Upper lobe of left lung (tissue), 6 donors: ENCODE measurements at regions not wholly inside any gene's neighbourhood (a gene's known extent, or its start where the extent isn't known, plus 50 kb on each side); places are given as distances from the start of the nearest gene placed in this dataset.
"Not testable (repeated sequence)": the region's sequence is repeated elsewhere in the genome, so short reads cannot be mapped to it uniquely, and the experiment has no call there.

Source experiments
- ATAC-seq, 2 donors: fragments of 200-7000 bp; cut with Tn5 transposase; one replicate each; pipeline ENCODE4 v1.9.1; 2022; ENCODE audit warnings: mild to moderate bottlenecking in 2 of 2, moderate library complexity in 2 of 2; ENCODE audit not compliant: low FRiP score in 2 of 2
- DNase-seq, 2 donors: peaks; one replicate each; pipeline ENCODE4 v3.0.0-alpha.2; 2019 to 2020
- H3K27ac ChIP-seq, 4 donors: fragments of 200-600 bp; sonication (generic); one replicate each; pipeline ENCODE4 v1.5.1; 2016 to 2019
- H3K27me3 ChIP-seq, 4 donors: fragments of 200-600 bp; sonication (generic); one replicate each; pipeline ENCODE4 v1.5.1; 2017 to 2019
- H3K36me3 ChIP-seq, 4 donors: fragments of 200-600 bp; sonication (generic); one replicate each; pipeline ENCODE4 v1.5.1; 2016 to 2019
- H3K4me1 ChIP-seq, 4 donors: fragments of 200-600 bp; sonication (generic); one replicate each; pipeline ENCODE4 v1.5.1; 2018 to 2019
- H3K4me3 ChIP-seq, 4 donors: fragments of 200-600 bp; sonication (generic); one replicate each; pipeline ENCODE4 v1.5.1; 2017 to 2019; ENCODE audit warnings: mild to moderate bottlenecking in 2 of 4, moderate library complexity in 1 of 4
- H3K9me3 ChIP-seq, 4 donors: fragments of 200-600 bp; sonication (generic); one replicate each; pipeline ENCODE4 v1.5.1; 2018 to 2019
- CTCF ChIP-seq, 6 experiments: fragments of 450-650 bp in 4 of 6; fragments of 200-600 bp in 2 of 6; sonication (generic) in 2 of 6; IDR thresholded peaks; one replicate each; pipeline ENCODE4 v1.5.1; 2016 to 2019; ENCODE audit warnings: antibody characterized with exemption in 6 of 6
- EP300 ChIP-seq, 4 donors: sonication (generic); formaldehyde crosslinking; IDR thresholded peaks; one replicate each; pipeline ENCODE4 v1.5.1; 2017; ENCODE audit warnings: antibody characterized with exemption in 4 of 4, control low read depth in 2 of 4
- POLR2A ChIP-seq, 4 donors: fragments of 450-650 bp; IDR thresholded peaks; one replicate each; pipeline ENCODE4 v1.5.1; 2016 to 2017; ENCODE audit warnings: antibody characterized with exemption in 4 of 4, mild to moderate bottlenecking in 2 of 4
- POLR2AphosphoS5 ChIP-seq, 2 donors: sonication (generic); formaldehyde crosslinking; IDR thresholded peaks; one replicate each; pipeline ENCODE4 v1.5.1; 2017; ENCODE audit warnings: antibody characterized with exemption in 2 of 2
- whole genome bisulfite sequencing, 2 donors: methylation state at CpG; one replicate each; pipeline ENCODE4 v1.1.5; 2017 to 2018; 5-methylcytosine and 5-hydroxymethylcytosine counted together
- donor health status: DM: no; HTN: no; CAD: no; lungs with moderate emphysema.
- donor health status: DM: no; HTN: yes; CAD: no; lungs with severe emphysema.

DNA sequence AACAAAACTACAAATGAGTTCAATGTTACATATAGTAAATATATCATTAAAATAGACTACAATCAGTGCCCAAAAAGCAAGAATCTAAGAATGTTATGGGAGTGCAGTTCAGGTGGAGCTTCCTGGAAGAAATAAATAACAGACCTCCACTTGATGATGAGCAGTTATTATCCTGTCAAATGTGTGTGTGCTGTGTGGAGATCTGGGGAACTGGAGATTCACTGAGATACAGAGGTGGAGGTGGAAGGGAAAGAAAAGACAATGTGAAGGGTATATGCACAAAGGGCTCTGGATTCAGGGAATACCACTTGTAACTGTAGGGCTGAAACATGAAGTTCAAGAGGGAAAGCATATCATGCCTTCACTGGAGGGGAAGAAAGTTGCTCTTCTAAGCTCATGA, 331.1 kb downstream of the SEMA3D start:
- H3K36me3 ChIP-seq, result no peaks in the 10 kb centered on the region
- TF ChIP-seq EP300 (IDR thresholded peaks at IDR 0.05) (no peak), POLR2A (IDR thresholded peaks at IDR 0.05) (no peak), POLR2AphosphoS5 (IDR thresholded peaks at IDR 0.05) (no peak), CTCF (IDR thresholded peaks at IDR 0.05) (no peak)
- DNase-seq (no peak), ATAC-seq (peak in 1 of 2 donors; percentile 51)
- no peaks in the 10 kb centered on the region for H3K4me1 ChIP-seq
- H3K9me3 ChIP-seq, result no peaks in the 10 kb centered on the region
- no peak overlapping the region for H3K27ac ChIP-seq
- H3K4me3 ChIP-seq, result no peak overlapping the region
- no peaks in the 10 kb centered on the region for H3K27me3 ChIP-seq

DNA sequence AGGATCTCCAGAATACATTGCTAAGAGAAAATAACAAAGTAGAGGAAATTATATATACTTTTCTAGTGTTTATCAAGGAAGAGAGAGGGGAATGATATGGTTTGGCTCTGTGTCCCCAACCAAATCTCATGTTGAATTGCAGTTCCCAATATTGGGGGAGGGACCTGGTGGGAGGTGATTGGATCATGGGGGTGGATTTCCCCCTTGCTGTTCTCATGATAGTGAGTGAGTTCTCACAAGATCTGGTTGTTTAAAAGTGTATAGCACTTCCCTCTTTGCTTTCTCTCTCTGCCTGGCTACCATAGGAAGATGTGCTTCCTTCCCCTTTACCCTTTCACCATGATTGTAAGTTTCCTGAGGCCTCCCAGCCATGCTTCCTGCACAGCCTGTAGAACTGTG, 337.9 kb downstream of the SEMA3D start:
- H3K27me3 ChIP-seq, H3K36me3 ChIP-seq, DNase-seq, H3K4me1 ChIP-seq, H3K9me3 ChIP-seq, H3K4me3 ChIP-seq, ATAC-seq, H3K27ac ChIP-seq: not testable (repeated sequence)

- no peak for TF ChIP-seq EP300 (IDR thresholded peaks at IDR 0.05)
- no peaks in the 10 kb centered on the region for H3K36me3 ChIP-seq
- DNase-seq, result no peak
- H3K4me3 ChIP-seq, result no peak overlapping the region
- no peaks in the 10 kb centered on the region for H3K4me1 ChIP-seq
- no peak overlapping the region for H3K27ac ChIP-seq
- H3K27me3 ChIP-seq, result no peaks in the 10 kb centered on the region
- no peaks in the 10 kb centered on the region for H3K9me3 ChIP-seq
- ATAC-seq, result no peak
Observed at GRCh38 chr7:84848219-84848973, 338.5 kb downstream of the SEMA3D start.

GRCh38 chr7:84847790-84848189, 339.1 kb downstream of the SEMA3D start:
- no peaks in the 10 kb centered on the region for H3K4me1 ChIP-seq
- H3K27me3 ChIP-seq, result no peaks in the 10 kb centered on the region
- H3K27ac ChIP-seq, result no peak overlapping the region
- 62 to 67% methylated on average over 3 of the region's 3 CpGs for WGBS, 2 donors
- no peak overlapping the region for H3K4me3 ChIP-seq
- ATAC-seq (no peak), DNase-seq (no peak)
- H3K36me3 ChIP-seq, result no peaks in the 10 kb centered on the region
- no peaks in the 10 kb centered on the region for H3K9me3 ChIP-seq
- no peak for TF ChIP-seq EP300 (IDR thresholded peaks at IDR 0.05)
- no peak for TF ChIP-seq POLR2A (IDR thresholded peaks at IDR 0.05)
- TF ChIP-seq POLR2AphosphoS5 (IDR thresholded peaks at IDR 0.05), result no peak
- no peak for TF ChIP-seq CTCF (IDR thresholded peaks at IDR 0.05)

- no peak for ATAC-seq
- 69 to 80% methylated on average over 1 of the region's 1 CpG for WGBS, 2 donors
- no peaks in the 10 kb centered on the region for H3K27me3 ChIP-seq
Observed at GRCh38 chr7:84847038-84847437, 339.8 kb downstream of the SEMA3D start.

More at GRCh38 chr7:84847038-84847437, 339.8 kb downstream of the SEMA3D start:
- no peak for TF ChIP-seq EP300 (IDR thresholded peaks at IDR 0.05)
- no peak for TF ChIP-seq CTCF (IDR thresholded peaks at IDR 0.05)
- no peak for DNase-seq
- Histone ChIP-seq H3K4me3 (no peak overlapping the region), H3K27ac (no peak overlapping the region), H3K4me1 (no peaks in the 10 kb centered on the region), H3K36me3 (no peaks in the 10 kb centered on the region), H3K9me3 (no peaks in the 10 kb centered on the region)
